Testis (tissue), 2 donors: ENCODE measurements at regions not wholly inside any gene's neighbourhood (a gene's known extent, or its start where the extent isn't known, plus 50 kb on each side); places are given as distances from the start of the nearest gene placed in this dataset.

ENCODE experiments used
- CTCF ChIP-seq, 3 experiments: fragments of 450-650 bp in 2 of 3; fragments of 200-600 bp in 1 of 3; sonication (generic) in 1 of 3; IDR thresholded peaks; one replicate each; pipeline ENCODE4 v1.5.1; 2016 to 2019; ENCODE audit warnings: antibody characterized with exemption in 3 of 3, mild to moderate bottlenecking in 2 of 3, moderate library complexity in 1 of 3
- POLR2A ChIP-seq: fragments of 450-650 bp; IDR thresholded peaks from one replicate; pipeline ENCODE4 v1.6.1; 2017; ENCODE audit warnings: antibody characterized with exemption, mild to moderate bottlenecking, moderate library complexity

DNA sequence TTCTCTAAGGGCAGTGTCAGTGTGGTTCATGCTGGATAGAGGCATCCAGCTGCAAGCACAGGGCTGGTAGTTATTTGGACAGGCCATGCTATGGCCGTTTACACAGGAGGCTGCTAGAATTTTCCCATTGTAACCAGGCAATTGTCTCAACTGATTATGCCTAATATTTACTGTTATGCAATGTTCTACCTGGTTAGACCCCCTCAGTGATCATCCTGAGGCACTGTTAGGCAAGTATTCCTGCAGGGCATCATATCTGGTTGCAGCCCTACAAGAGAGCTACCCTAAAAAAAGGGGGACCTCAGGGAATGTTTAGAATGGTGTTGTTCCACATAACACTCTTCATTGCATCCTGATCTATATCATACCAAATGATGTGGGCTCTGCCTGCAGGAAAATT lies 1124.6 kb downstream of the JRKL start:
- no peak for TF ChIP-seq POLR2A
- TF ChIP-seq CTCF (IDR thresholded peaks at IDR 0.05): no peak
